OCI-LY7 (cell line): ENCODE measurements at regions not wholly inside any gene's neighbourhood (a gene's known extent, or its start where the extent isn't known, plus 50 kb on each side); places are given as distances from the start of the nearest gene placed in this dataset.

Experiments used
- BruUV-seq: library from RNA; stranded (reverse); fragments of 400-500 nt; replicated peaks from 2 replicates; lab custom pipeline; 2021; lab: Mats Ljungman, UMichigan
- CTCF ChIA-PET: fragments of 300-600 bp; sonication (Branson Sonifier 250); formaldehyde crosslinking; loops from one replicate; lab custom pipeline; 2022; ENCODE audit warnings: antibody characterized with exemption; ENCODE audit not compliant: unreplicated experiment; lab: Charles Lee
- POLR2A ChIA-PET: fragments of 300-600 bp; sonication (Branson Sonifier 250); formaldehyde crosslinking; loops from one replicate; lab custom pipeline; 2022; ENCODE audit warnings: antibody characterized with exemption; lab: Charles Lee
- DNase-seq: peaks from one replicate; pipeline ENCODE4 v3.0.0-alpha.2; 2015; ENCODE audit warnings: low spot score
- H2AFZ ChIP-seq: fragments of 200-600 bp; sonication (generic), shearing (Covaris generic); 2 replicates; pipeline ENCODE4 v1.6.1; 2014; ENCODE audit warnings: mild to moderate bottlenecking, antibody characterized with exemption, low read length, moderate library complexity
- H3K27ac ChIP-seq: fragments of 200-600 bp; sonication (generic); 2 replicates; pipeline ENCODE4 v1.5.1; 2014; ENCODE audit warnings: mixed run types, low read depth, mild to moderate bottlenecking, moderate library complexity, low read length, inconsistent platforms; ENCODE audit not compliant: poor library complexity, severe bottlenecking
- H3K36me3 ChIP-seq: fragments of 200-600 bp; sonication (generic); 2 replicates; pipeline ENCODE4 v1.6.1; 2014; ENCODE audit warnings: mild to moderate bottlenecking, antibody characterized with exemption, low read length, moderate library complexity, mixed read lengths; ENCODE audit not compliant: insufficient read depth
- H3K4me1 ChIP-seq: fragments of 200-600 bp; sonication (generic); 2 replicates; pipeline ENCODE4 v1.5.1; 2014; ENCODE audit warnings: mild to moderate bottlenecking, low read length; ENCODE audit not compliant: insufficient read depth, poor library complexity, severe bottlenecking
- H3K4me2 ChIP-seq: fragments of 200-600 bp; sonication (generic); 2 replicates; pipeline ENCODE4 v1.6.1; 2014; ENCODE audit warnings: mild to moderate bottlenecking, low read length
- H3K4me3 ChIP-seq: fragments of 200-600 bp; sonication (generic); 2 replicates; pipeline ENCODE4 v1.5.1; 2014; ENCODE audit warnings: mild to moderate bottlenecking, low read depth, low read length; ENCODE audit not compliant: poor library complexity, severe bottlenecking
- H3K79me2 ChIP-seq: fragments of 200-600 bp; sonication (generic); 2 replicates; pipeline ENCODE4 v1.6.1; 2016; ENCODE audit warnings: low read depth, mild to moderate bottlenecking, low read length, moderate library complexity, mixed read lengths; ENCODE audit not compliant: insufficient read depth
- H3K9me2 ChIP-seq: fragments of 200-600 bp; sonication (generic); 2 replicates; pipeline ENCODE4 v1.6.1; 2016; ENCODE audit warnings: mild to moderate bottlenecking, low read length, mixed read lengths; ENCODE audit not compliant: insufficient read depth
- H3K9me3 ChIP-seq: fragments of 200-600 bp; sonication (generic); 2 replicates; pipeline ENCODE4 v1.6.1; 2014; ENCODE audit warnings: mild to moderate bottlenecking, mixed run types, low read length, mixed read lengths
- H4K20me1 ChIP-seq: fragments of 200-600 bp; sonication (generic); 2 replicates; pipeline ENCODE4 v1.6.1; 2014; ENCODE audit warnings: mild to moderate bottlenecking, antibody characterized with exemption, low read length, moderate library complexity, mixed read lengths; ENCODE audit not compliant: insufficient read depth
- EZH2phosphoT487 ChIP-seq: fragments of 200-600 bp; sonication (generic); IDR thresholded peaks from 2 replicates; pipeline ENCODE4 v1.6.1; 2018; ENCODE audit warnings: low read depth, borderline replicate concordance, mild to moderate bottlenecking, mixed run types, antibody characterized with exemption, low read length, moderate library complexity, mixed read lengths
- intact Hi-C: fragments of 100-400 bp; cut with micrococcal nuclease; formaldehyde crosslinking; loops from one replicate; pipeline ENCODE4 v1.10.0; 2022; ENCODE audit not compliant: unreplicated experiment
- TF ChIP-seq, protein P1 (sequence below): fragments of 200-600 bp; sonication (generic); conservative IDR thresholded peaks from 2 replicates; pipeline ENCODE4 v1.5.1; 2014; ENCODE audit warnings: mild to moderate bottlenecking, antibody characterized with exemption, low read length, moderate library complexity, mixed read lengths

- TF ChIP-seq, protein P1, sequence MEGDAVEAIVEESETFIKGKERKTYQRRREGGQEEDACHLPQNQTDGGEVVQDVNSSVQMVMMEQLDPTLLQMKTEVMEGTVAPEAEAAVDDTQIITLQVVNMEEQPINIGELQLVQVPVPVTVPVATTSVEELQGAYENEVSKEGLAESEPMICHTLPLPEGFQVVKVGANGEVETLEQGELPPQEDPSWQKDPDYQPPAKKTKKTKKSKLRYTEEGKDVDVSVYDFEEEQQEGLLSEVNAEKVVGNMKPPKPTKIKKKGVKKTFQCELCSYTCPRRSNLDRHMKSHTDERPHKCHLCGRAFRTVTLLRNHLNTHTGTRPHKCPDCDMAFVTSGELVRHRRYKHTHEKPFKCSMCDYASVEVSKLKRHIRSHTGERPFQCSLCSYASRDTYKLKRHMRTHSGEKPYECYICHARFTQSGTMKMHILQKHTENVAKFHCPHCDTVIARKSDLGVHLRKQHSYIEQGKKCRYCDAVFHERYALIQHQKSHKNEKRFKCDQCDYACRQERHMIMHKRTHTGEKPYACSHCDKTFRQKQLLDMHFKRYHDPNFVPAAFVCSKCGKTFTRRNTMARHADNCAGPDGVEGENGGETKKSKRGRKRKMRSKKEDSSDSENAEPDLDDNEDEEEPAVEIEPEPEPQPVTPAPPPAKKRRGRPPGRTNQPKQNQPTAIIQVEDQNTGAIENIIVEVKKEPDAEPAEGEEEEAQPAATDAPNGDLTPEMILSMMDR, result no peak
- TF ChIP-seq EZH2phosphoT487, result no peak
- no peak overlapping the region for H3K4me2 ChIP-seq
- H3K4me3 ChIP-seq, result no peak overlapping the region
- no peak overlapping the region for H3K27ac ChIP-seq
- no peak overlapping the region for H2AFZ ChIP-seq
- DNase-seq, result no peak
- no peaks in the 10 kb centered on the region for H3K9me2 ChIP-seq
- intact Hi-C loops, result no loop called here
- H3K79me2 ChIP-seq, result no peaks in the 10 kb centered on the region
- H3K9me3 ChIP-seq, result no peaks in the 10 kb centered on the region
- H4K20me1 ChIP-seq, result no peaks in the 10 kb centered on the region
- CTCF ChIA-PET, result no interaction called here
- H3K36me3 ChIP-seq, result no peaks in the 10 kb centered on the region
- H3K4me1 ChIP-seq, result no peaks in the 10 kb centered on the region
- BruUV-seq, result no TSS peak
- POLR2A ChIA-PET, result no interaction called here
Measured at GRCh38 chr1:29586991-29587745, 350.8 kb downstream of the PTPRU start.

DNA sequence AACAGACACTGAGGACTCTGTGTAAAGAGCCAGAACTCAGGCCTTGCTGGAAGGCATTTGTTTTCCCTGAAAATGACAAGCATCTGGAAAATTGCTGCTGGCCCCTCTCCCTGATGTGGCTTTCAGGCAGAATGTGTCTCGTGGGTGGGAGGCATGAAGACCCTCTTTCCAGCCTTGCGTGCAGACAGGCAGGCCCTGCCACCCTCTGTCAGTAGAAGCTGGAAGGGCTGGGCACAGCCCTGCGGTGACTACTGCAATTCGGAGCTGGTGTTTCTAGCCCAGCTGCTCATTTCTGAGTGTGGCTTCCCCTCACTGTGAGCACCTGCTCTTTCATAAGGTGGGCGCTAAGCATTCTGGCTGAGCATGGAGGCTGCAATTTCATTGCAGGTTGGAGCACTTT lies 349.9 kb downstream of the PTPRU start:
- H3K4me1 ChIP-seq, result no peaks in the 10 kb centered on the region
- no peak overlapping the region for H3K4me3 ChIP-seq
- no peak overlapping the region for H2AFZ ChIP-seq
- H3K36me3 ChIP-seq, result no peaks in the 10 kb centered on the region
- DNase-seq, result no peak
- no peaks in the 10 kb centered on the region for H3K79me2 ChIP-seq
- intact Hi-C loops, result no loop called here
- no TSS peak for BruUV-seq
- TF ChIP-seq, protein P1, result no peak
- no peak for TF ChIP-seq EZH2phosphoT487
- POLR2A ChIA-PET, result no interaction called here
- H4K20me1 ChIP-seq, result no peaks in the 10 kb centered on the region
- no peaks in the 10 kb centered on the region for H3K9me2 ChIP-seq
- CTCF ChIA-PET, result no interaction called here
- no peak overlapping the region for H3K27ac ChIP-seq
- H3K4me2 ChIP-seq, result no peak overlapping the region
- H3K9me3 ChIP-seq, result no peaks in the 10 kb centered on the region

- no peak for DNase-seq
- Histone ChIP-seq H2AFZ (no peak overlapping the region), H3K9me3 (no peaks in the 10 kb centered on the region), H4K20me1 (no peaks in the 10 kb centered on the region), H3K27ac (no peak overlapping the region), H3K79me2 (no peaks in the 10 kb centered on the region), H3K4me1 (no peaks in the 10 kb centered on the region), H3K9me2 (no peaks in the 10 kb centered on the region), H3K4me3 (no peak overlapping the region), H3K36me3 (no peaks in the 10 kb centered on the region), H3K4me2 (no peak overlapping the region)
- TF ChIP-seq, protein P1, result no peak
- no peak for TF ChIP-seq EZH2phosphoT487
- BruUV-seq, result no TSS peak
- ChIA-PET POLR2A (no interaction called here), CTCF (no interaction called here)
- intact Hi-C loops, result no loop called here
Measured at GRCh38 chr1:29585656-29586055, 349.3 kb downstream of the PTPRU start.
